NB4 (cell line): ENCODE measurements at regions not wholly inside any gene's neighbourhood (a gene's known extent, or its start where the extent isn't known, plus 50 kb on each side); places are given as distances from the start of the nearest gene placed in this dataset.
A peak's percentile ranks its signal among the peaks of the same experiment; 100 is the strongest.

Source experiments
- DNase-seq: peaks from one replicate; pipeline ENCODE4 v3.0.0; 2010; ENCODE audit warnings: low read depth
- H3K4me3 ChIP-seq: one replicate; pipeline ENCODE4 v1.5.1; 2011; ENCODE audit warnings: mild to moderate bottlenecking, low read depth, low read length, moderate library complexity
- CTCF ChIP-seq: IDR thresholded peaks from one replicate; pipeline ENCODE4 v1.5.1; 2012; ENCODE audit warnings: low read depth, low read length
- MAX ChIP-seq: IDR thresholded peaks from 2 replicates; pipeline ENCODE4 v1.6.1; 2011; ENCODE audit warnings: low read depth, low read length
- MYC ChIP-seq: IDR thresholded peaks from 2 replicates; pipeline ENCODE4 v1.6.1; 2011; ENCODE audit warnings: low read depth, low read length
- POLR2A ChIP-seq: IDR thresholded peaks from 2 replicates; pipeline ENCODE4 v1.6.1; 2011; ENCODE audit warnings: mild to moderate bottlenecking; ENCODE audit not compliant: insufficient read length; ENCODE audit errors: extremely low read depth

- DNase-seq: no peak
- TF ChIP-seq POLR2A (no peak), MAX (no peak), CTCF (no peak), MYC (no peak)
Measured at GRCh38 chr9:78857373-78858225, 560.7 kb downstream of the PSAT1 start.

GRCh38 chr9:78858266-78858665, 561.3 kb downstream of the PSAT1 start:
- no peak overlapping the region for H3K4me3 ChIP-seq
- no peak for TF ChIP-seq POLR2A
- DNase-seq: no peak

More at GRCh38 chr9:78857373-78858225, 560.7 kb downstream of the PSAT1 start:
- no peak overlapping the region for H3K4me3 ChIP-seq

- peak; percentile 4 for DNase-seq
- H3K4me3 ChIP-seq: no peak overlapping the region
- TF ChIP-seq MAX (no peak), CTCF (no peak), MYC (no peak), POLR2A (no peak)
Measured at GRCh38 chr9:78860801-78861475, 564.0 kb downstream of the PSAT1 start.

- H3K4me3 ChIP-seq: no peak overlapping the region
- TF ChIP-seq MYC (no peak), MAX (no peak), POLR2A (no peak), CTCF (no peak)
- no peak for DNase-seq
Measured at GRCh38 chr9:78863531-78863930, 566.6 kb downstream of the PSAT1 start.

- DNase-seq: no peak
- TF ChIP-seq MAX (no peak), MYC (no peak), POLR2A (no peak), CTCF (no peak)
- no peak overlapping the region for H3K4me3 ChIP-seq
Measured at GRCh38 chr9:78865737-78866136, 568.8 kb downstream of the PSAT1 start.
